Prostate gland (tissue), 2 donors: ENCODE measurements at regions not wholly inside any gene's neighbourhood (a gene's known extent, or its start where the extent isn't known, plus 50 kb on each side); places are given as distances from the start of the nearest gene placed in this dataset.

Experiments used
- POLR2A ChIP-seq: fragments of 450-650 bp; IDR thresholded peaks from one replicate; pipeline ENCODE4 v1.6.1; 2016; ENCODE audit warnings: antibody characterized with exemption, mild to moderate bottlenecking
- TF ChIP-seq, protein P1 (sequence below), 4 experiments: fragments of 200-600 bp in 2 of 4; fragments of 450-650 bp in 2 of 4; sonication (generic) in 2 of 4; IDR thresholded peaks; 1 replicate in 3 of 4; 2 replicates in 1 of 4; pipeline ENCODE4 v1.5.1; 2016 to 2019; ENCODE audit warnings: antibody characterized with exemption in 4 of 4, mild to moderate bottlenecking in 2 of 4, moderate library complexity in 2 of 4

DNA sequence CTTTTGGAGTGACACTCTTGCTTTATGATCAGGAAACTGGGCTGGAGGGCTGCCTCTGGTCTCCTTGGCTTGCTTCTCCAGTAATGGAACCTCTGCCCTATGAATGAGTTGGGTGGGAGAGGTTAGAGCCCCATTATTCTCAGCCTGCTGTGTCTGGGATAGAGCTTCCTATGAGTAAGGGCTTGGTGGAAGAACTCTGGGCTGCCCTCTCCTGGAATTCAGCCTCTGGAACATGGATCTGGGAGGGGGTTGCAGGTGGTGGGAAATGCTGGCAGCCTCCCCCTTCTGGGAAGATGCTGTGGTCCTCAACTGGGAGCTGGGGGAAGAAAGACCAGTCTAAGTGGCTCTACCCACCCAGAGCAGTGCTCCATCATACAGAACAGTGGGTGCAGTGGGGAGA lies 81.8 kb upstream of the SYN3 start:
- TF ChIP-seq, protein P1, sequence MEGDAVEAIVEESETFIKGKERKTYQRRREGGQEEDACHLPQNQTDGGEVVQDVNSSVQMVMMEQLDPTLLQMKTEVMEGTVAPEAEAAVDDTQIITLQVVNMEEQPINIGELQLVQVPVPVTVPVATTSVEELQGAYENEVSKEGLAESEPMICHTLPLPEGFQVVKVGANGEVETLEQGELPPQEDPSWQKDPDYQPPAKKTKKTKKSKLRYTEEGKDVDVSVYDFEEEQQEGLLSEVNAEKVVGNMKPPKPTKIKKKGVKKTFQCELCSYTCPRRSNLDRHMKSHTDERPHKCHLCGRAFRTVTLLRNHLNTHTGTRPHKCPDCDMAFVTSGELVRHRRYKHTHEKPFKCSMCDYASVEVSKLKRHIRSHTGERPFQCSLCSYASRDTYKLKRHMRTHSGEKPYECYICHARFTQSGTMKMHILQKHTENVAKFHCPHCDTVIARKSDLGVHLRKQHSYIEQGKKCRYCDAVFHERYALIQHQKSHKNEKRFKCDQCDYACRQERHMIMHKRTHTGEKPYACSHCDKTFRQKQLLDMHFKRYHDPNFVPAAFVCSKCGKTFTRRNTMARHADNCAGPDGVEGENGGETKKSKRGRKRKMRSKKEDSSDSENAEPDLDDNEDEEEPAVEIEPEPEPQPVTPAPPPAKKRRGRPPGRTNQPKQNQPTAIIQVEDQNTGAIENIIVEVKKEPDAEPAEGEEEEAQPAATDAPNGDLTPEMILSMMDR (IDR thresholded peaks at IDR 0.05), result no peak
- no peak for TF ChIP-seq POLR2A
